GM23338 (cell line): ENCODE measurements at regions not wholly inside any gene's neighbourhood (a gene's known extent, or its start where the extent isn't known, plus 50 kb on each side); places are given as distances from the start of the nearest gene placed in this dataset.

Source experiments
- CREB1 ChIP-seq: fragments of 250-450 bp; sonication (Bioruptor Pico); IDR thresholded peaks from 2 replicates; pipeline ENCODE4 v1.5.0; 2020; ENCODE audit warnings: low read depth, mild to moderate bottlenecking, moderate library complexity
- JUNB ChIP-seq: IDR thresholded peaks from one replicate; pipeline ENCODE4 v1.6.1; 2016; ENCODE audit warnings: antibody characterized with exemption; ENCODE audit not compliant: unreplicated experiment
- NANOG ChIP-seq: IDR thresholded peaks from 2 replicates; pipeline ENCODE4 v1.6.1; 2016; ENCODE audit warnings: antibody characterized with exemption, borderline replicate concordance
- STAT1 ChIP-seq: IDR thresholded peaks from one replicate; pipeline ENCODE4 v1.6.1; 2016; ENCODE audit warnings: antibody characterized with exemption; ENCODE audit not compliant: unreplicated experiment
- ZNF114 ChIP-seq: fragments of 250-450 bp; sonication (Bioruptor Pico); IDR thresholded peaks from 2 replicates; pipeline ENCODE4 v1.5.0; 2020; ENCODE audit warnings: mild to moderate bottlenecking, moderate library complexity
- ZNF331 ChIP-seq: fragments of 250-450 bp; sonication (Bioruptor Pico); IDR thresholded peaks from 2 replicates; pipeline ENCODE4 v1.5.0; 2020; ENCODE audit warnings: low read depth, mild to moderate bottlenecking, moderate library complexity
- TF ChIP-seq, protein P1 (sequence below): fragments of 250-450 bp; sonication (Bioruptor Pico); IDR thresholded peaks from 2 replicates; pipeline ENCODE4 v1.5.0; 2020; ENCODE audit warnings: mild to moderate bottlenecking, moderate library complexity
- TF ChIP-seq, protein P2 (sequence below), 2 experiments: fragments of 200-600 bp in 1 of 2; sonication (generic) in 1 of 2; conservative IDR thresholded peaks; 2 replicates each; pipeline versions ENCODE4 v1.5.1 to v1.6.1; 2016 to 2017; ENCODE audit warnings: antibody characterized with exemption in 2 of 2, low read depth in 2 of 2, mild to moderate bottlenecking in 2 of 2, moderate library complexity in 1 of 2
- TF ChIP-seq, protein P3 (sequence below): IDR thresholded peaks from one replicate; pipeline ENCODE4 v1.6.1; 2018; ENCODE audit warnings: antibody characterized with exemption; ENCODE audit not compliant: unreplicated experiment

DNA sequence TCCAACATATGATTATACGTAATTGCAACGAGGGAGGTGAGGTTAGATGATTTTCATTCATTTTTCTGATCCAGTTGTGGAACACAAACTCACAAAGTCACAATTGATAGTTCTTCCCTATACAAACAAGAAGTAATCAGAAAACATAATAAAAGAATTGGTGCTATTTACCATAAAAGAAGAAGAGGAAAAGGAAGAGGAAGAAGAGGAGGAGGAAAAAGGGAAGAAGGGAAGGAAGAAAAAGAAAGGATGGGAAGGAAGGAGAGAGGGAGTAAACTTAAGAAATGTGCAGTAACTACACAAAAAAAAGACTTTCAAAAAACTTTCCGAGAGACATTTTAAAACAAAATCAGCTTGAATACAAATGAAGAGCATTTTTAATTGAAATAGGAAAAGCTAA is 65.0 kb downstream of the CCDC71L start (continued):
- TF ChIP-seq, protein P1, sequence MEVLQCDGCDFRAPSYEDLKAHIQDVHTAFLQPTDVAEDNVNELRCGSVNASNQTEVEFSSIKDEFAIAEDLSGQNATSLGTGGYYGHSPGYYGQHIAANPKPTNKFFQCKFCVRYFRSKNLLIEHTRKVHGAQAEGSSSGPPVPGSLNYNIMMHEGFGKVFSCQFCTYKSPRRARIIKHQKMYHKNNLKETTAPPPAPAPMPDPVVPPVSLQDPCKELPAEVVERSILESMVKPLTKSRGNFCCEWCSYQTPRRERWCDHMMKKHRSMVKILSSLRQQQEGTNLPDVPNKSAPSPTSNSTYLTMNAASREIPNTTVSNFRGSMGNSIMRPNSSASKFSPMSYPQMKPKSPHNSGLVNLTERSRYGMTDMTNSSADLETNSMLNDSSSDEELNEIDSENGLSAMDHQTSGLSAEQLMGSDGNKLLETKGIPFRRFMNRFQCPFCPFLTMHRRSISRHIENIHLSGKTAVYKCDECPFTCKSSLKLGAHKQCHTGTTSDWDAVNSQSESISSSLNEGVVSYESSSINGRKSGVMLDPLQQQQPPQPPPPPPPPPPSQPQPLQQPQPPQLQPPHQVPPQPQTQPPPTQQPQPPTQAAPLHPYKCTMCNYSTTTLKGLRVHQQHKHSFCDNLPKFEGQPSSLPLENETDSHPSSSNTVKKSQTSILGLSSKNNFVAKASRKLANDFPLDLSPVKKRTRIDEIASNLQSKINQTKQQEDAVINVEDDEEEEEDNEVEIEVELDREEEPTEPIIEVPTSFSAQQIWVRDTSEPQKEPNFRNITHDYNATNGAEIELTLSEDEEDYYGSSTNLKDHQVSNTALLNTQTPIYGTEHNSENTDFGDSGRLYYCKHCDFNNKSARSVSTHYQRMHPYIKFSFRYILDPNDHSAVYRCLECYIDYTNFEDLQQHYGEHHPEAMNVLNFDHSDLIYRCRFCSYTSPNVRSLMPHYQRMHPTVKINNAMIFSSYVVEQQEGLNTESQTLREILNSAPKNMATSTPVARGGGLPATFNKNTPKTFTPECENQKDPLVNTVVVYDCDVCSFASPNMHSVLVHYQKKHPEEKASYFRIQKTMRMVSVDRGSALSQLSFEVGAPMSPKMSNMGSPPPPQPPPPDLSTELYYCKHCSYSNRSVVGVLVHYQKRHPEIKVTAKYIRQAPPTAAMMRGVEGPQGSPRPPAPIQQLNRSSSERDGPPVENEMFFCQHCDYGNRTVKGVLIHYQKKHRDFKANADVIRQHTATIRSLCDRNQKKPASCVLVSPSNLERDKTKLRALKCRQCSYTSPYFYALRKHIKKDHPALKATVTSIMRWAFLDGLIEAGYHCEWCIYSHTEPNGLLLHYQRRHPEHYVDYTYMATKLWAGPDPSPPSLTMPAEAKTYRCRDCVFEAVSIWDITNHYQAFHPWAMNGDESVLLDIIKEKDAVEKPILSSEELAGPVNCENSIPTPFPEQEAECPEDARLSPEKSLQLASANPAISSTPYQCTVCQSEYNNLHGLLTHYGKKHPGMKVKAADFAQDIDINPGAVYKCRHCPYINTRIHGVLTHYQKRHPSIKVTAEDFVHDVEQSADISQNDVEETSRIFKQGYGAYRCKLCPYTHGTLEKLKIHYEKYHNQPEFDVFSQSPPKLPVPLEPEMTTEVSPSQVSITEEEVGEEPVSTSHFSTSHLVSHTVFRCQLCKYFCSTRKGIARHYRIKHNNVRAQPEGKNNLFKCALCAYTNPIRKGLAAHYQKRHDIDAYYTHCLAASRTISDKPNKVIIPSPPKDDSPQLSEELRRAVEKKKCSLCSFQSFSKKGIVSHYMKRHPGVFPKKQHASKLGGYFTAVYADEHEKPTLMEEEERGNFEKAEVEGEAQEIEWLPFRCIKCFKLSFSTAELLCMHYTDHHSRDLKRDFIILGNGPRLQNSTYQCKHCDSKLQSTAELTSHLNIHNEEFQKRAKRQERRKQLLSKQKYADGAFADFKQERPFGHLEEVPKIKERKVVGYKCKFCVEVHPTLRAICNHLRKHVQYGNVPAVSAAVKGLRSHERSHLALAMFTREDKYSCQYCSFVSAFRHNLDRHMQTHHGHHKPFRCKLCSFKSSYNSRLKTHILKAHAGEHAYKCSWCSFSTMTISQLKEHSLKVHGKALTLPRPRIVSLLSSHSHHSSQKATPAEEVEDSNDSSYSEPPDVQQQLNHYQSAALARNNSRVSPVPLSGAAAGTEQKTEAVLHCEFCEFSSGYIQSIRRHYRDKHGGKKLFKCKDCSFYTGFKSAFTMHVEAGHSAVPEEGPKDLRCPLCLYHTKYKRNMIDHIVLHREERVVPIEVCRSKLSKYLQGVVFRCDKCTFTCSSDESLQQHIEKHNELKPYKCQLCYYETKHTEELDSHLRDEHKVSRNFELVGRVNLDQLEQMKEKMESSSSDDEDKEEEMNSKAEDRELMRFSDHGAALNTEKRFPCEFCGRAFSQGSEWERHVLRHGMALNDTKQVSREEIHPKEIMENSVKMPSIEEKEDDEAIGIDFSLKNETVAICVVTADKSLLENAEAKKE (CRISPR knock-in tag) = no peak
- TF ChIP-seq ZNF114 (CRISPR knock-in tag) (no peak), JUNB (no peak), CREB1 (CRISPR knock-in tag) (no peak), ZNF331 (no peak), NANOG (no peak), STAT1 (no peak)
- TF ChIP-seq, protein P2, sequence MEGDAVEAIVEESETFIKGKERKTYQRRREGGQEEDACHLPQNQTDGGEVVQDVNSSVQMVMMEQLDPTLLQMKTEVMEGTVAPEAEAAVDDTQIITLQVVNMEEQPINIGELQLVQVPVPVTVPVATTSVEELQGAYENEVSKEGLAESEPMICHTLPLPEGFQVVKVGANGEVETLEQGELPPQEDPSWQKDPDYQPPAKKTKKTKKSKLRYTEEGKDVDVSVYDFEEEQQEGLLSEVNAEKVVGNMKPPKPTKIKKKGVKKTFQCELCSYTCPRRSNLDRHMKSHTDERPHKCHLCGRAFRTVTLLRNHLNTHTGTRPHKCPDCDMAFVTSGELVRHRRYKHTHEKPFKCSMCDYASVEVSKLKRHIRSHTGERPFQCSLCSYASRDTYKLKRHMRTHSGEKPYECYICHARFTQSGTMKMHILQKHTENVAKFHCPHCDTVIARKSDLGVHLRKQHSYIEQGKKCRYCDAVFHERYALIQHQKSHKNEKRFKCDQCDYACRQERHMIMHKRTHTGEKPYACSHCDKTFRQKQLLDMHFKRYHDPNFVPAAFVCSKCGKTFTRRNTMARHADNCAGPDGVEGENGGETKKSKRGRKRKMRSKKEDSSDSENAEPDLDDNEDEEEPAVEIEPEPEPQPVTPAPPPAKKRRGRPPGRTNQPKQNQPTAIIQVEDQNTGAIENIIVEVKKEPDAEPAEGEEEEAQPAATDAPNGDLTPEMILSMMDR (conservative IDR thresholded peaks at IDR 0.05; ENCODE audit: low read depth in 2 of 2) = no peak
- TF ChIP-seq, protein P3, sequence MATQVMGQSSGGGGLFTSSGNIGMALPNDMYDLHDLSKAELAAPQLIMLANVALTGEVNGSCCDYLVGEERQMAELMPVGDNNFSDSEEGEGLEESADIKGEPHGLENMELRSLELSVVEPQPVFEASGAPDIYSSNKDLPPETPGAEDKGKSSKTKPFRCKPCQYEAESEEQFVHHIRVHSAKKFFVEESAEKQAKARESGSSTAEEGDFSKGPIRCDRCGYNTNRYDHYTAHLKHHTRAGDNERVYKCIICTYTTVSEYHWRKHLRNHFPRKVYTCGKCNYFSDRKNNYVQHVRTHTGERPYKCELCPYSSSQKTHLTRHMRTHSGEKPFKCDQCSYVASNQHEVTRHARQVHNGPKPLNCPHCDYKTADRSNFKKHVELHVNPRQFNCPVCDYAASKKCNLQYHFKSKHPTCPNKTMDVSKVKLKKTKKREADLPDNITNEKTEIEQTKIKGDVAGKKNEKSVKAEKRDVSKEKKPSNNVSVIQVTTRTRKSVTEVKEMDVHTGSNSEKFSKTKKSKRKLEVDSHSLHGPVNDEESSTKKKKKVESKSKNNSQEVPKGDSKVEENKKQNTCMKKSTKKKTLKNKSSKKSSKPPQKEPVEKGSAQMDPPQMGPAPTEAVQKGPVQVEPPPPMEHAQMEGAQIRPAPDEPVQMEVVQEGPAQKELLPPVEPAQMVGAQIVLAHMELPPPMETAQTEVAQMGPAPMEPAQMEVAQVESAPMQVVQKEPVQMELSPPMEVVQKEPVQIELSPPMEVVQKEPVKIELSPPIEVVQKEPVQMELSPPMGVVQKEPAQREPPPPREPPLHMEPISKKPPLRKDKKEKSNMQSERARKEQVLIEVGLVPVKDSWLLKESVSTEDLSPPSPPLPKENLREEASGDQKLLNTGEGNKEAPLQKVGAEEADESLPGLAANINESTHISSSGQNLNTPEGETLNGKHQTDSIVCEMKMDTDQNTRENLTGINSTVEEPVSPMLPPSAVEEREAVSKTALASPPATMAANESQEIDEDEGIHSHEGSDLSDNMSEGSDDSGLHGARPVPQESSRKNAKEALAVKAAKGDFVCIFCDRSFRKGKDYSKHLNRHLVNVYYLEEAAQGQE = no peak
